DMS 273 treated with DMSO at 0.1 percent for 48 hours (cell line): ENCODE measurements at regions not wholly inside any gene's neighbourhood (a gene's known extent, or its start where the extent isn't known, plus 50 kb on each side); places are given as distances from the start of the nearest gene placed in this dataset.

Experiments
- DNase-seq: peaks from one replicate; lab custom pipeline; 2025; lab: John Stamatoyannopoulos, UW

DNA sequence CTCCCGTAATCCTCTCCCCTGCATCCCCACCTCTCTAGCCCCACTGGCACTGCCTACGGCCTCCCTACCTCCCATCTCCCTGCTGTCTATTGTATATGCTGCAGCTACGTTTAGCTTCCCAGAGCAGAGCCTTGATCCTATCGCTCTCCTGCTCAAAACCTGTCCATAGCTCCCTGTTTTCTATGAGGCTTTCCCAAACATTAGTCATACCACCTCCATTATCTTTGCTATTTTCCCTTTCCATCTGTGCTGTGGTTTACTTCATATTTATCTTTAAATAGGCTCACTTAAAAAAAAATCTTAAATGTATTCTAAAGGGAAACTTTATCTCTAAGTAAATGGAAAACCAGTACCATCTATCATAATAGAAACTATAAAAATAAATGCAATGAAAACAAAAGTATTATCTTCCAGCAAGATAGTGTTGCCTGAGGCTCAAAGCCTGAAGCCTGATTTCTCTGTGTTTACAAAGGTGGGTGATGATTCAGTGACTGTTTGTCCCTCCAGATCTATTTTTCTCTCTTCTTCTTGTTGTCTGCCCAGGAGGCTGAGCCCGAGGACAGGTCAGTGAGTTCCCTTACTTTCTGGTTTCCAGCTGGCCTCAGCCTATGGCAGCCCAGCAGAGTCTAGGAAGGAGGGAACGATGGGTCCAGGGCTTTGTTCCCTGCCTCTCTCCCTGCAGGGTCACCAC is 397.1 kb upstream of the CFAP20DC start:
- DNase-seq: no peak

DNA sequence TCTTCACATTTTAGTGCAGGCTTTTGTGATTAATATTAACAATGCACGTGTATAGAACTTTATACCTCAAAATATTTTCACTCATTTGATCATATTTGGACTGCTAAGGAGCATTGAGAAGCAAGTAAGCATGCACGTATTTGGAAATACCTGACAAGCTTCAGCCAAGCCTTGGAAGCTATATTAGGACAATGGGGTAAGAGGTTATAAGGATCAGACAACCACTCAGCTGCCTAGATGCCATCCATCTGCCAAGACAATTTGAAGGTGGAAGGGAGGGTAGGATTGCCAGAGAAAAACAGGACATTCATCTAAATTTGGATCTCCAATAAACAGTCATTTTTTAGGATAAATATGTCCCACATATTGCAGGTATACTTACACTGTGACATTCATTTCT is 394.9 kb upstream of the CFAP20DC start:
- DNase-seq: no peak

DNA sequence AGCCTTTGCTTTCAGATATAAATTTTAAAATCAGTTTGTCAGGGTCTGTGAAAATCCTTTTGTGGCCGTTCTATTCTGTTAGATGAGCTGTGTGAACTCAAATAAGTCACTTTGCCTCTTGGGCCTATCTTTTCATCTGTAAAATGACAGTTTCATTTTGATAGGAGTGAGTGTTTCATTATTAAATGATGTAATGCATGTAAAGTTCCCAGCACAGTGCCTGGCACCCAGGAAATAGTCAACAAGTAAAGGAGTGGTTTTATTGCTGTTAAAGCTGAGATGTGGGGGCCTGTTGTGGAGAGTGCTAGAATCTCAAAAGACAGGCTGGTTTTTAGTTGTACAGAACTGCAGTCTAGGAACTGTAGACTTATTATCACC is 394.5 kb upstream of the CFAP20DC start:
- no peak for DNase-seq

DNA sequence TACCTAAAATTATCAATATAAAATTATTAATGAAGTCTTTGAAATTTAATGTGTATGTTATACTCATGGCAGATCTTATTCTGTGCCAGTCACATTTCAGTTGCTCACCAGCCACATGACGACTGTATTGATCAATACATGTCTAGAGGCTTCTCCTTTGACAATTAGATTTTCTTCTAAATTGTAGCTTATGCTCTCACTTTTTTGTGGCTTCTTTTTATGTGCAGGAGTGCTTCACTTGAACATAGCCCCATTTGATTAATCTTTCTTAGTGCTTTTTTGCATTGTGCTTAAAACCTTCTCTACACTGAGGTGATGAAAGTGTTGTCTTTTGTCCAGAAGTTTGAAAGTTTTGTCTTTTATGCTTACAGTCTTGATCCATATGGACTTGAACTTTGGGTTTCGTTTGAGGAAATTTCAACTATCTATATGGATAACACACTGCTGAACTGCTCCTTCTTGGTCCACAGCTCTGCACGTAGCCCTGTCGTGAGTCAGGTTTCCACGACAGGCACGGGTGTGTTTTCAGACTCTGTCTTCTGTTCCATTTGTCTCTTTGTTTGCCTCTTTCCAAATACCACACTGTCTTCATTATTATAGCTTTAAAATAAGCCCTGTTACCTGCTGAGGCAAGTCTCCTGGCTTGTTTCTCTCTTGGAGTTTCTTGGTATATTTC is 393.9 kb upstream of the CFAP20DC start:
- DNase-seq: no peak

DNA sequence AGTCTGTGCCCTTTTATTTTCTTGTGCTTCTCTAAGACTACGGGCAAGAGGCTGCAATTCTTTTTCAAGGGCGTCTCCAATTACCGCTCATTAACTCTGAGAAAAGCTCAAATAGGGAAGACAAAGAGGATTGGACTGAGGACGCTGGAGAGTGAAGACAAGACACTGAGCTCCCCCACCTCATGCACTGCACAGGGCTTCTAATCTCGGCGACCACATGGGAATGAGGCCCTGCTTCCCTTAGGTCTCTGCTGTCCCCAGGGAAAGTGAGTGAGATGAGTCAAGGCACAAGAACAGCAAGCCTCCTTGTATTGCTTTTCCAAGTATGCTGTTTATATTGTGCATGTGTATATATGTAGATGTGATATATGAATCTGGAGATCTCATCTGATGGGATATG is 392.2 kb upstream of the CFAP20DC start:
- no peak for DNase-seq

DNA sequence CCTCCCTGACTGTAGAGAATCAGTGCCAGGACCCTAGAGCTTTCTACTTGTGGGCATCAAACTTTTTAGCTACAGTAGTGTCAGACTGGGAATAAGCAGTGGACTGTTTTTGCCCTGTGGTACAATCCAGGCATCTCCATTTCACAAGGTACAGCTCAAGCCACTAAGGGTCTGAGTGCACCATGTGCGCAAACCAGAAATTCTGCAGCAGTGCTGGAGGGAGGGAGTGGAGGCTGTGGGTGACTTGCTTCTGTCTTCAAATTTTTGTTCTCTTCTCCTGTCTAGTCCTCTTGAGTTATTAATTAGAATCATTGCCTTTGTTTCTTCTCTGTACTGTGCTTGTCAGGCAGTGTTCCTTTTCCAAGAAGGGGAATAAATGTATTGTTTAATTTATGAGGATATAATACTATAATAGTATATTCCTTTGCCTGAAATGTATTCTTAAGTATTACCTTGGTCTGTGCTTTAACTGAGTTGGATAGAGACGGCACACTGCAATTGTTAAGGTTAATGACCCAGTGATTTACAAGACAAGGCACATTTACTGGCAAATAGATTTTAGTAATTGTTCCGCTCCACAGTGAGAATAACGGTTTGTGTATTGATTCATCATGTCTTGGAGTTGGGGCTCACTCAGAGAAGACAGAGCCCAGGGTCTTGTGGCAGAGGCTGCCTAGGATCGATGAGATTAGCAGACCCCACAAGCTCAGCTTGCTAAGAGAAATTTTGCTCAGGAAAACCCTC is 390.6 kb upstream of the CFAP20DC start:
- no peak for DNase-seq

- no peak for DNase-seq
Measured at GRCh38 chr3:59438492-59438891, 388.7 kb upstream of the CFAP20DC start.

- no peak for DNase-seq
Measured at GRCh38 chr3:59436164-59436958, 386.5 kb upstream of the CFAP20DC start.

- no peak for DNase-seq
Measured at GRCh38 chr3:59433546-59433945, 383.7 kb upstream of the CFAP20DC start.

GRCh38 chr3:59432665-59433064 is 382.8 kb upstream of the CFAP20DC start:
- no peak for DNase-seq

GRCh38 chr3:59430341-59430740 is 380.5 kb upstream of the CFAP20DC start:
- no peak for DNase-seq

GRCh38 chr3:59429198-59429597 is 379.4 kb upstream of the CFAP20DC start:
- no peak for DNase-seq

DNA sequence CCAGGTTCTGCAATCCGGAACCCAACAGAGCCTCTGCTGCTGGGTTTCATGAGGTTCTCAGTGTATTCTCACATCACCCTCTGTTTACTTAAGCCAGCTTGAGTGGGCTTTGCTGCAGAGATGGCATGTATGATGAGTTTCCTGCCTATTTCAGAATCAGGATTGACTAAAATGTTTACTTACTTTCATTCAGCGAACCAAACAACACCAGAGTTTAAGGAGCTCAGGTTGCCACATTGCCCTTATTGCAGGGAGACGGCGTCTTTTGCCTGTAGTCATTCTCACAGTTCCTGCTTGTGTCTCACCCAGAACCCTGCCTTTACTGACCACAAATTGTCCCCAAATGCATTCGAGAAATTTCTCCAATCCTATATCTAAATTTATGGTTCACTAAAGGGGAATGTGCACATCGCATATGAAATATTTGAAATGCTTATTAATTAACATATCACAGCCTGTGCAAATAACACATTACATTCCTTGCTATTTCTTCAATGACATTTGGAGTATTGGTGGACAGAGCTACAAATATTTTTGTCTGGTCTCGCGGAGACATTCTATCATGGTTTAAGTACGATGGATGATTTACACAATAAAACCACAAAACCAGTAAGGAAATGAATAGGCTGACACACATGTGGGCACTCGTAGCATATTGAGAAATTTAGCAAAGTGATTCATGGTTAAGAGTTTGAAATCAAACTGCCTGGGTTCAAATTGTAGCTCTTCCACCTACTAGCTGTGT is 377.2 kb upstream of the CFAP20DC start:
- no peak for DNase-seq

- DNase-seq: no peak
Measured at GRCh38 chr3:59425942-59426341, 376.1 kb upstream of the CFAP20DC start.

GRCh38 chr3:59425371-59425770 is 375.5 kb upstream of the CFAP20DC start:
- no peak for DNase-seq

DNA sequence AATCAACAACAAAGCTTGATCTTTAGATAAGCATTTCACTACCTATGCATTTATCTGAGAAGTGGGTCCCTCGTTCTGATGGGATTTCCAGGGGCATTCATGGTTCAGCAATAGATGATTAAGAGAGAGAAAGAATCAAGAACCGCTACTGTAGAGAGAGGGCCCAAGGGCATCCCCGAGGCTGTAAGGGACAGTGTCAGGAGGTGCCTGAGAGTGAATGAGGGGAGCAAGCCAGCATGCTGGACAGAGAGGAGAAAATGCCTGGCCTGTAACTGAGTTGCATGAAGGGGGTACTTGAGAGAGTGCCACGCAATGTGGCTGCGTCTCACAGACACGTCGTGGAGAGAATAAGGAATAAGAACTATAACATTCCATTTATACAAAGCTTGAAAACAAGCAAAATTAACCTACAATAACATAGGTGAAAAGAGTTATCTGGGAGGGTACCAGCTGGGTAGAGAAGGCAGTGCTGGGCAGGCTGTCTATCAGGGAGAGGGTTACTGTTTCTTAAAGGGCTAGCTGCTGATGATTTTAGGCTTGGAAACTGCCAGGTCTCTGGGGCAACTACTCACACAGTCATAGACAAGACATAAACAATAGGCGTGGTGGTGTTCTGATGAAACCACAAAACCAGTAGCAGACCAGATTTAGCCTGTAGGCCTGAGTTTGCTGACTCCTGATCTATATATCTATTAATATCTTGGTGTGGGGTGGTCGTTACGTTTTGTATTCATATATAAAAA is 374.6 kb upstream of the CFAP20DC start:
- DNase-seq: no peak

DNA sequence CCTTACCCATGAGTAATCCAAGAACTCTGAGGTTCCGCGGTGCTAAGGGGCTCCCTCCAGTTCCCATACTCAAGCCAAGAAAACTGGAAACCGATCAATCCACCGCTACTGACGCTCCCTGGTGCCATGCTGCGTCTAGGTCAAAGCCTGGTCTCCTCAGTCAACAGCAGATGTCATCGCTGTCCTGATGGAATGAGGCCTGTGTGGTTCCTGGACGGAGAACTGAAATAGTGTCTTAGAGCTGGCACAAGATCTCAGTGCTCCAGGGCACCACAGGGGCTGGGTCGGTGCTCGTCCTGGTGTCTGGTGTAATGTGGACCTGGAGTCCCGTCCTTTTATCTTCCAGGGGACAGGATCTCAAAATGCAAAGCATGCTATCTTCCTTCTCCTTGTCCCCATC is 373.9 kb upstream of the CFAP20DC start:
- DNase-seq: no peak

- no peak for DNase-seq
Measured at GRCh38 chr3:59422312-59422711, 372.5 kb upstream of the CFAP20DC start.

DNA sequence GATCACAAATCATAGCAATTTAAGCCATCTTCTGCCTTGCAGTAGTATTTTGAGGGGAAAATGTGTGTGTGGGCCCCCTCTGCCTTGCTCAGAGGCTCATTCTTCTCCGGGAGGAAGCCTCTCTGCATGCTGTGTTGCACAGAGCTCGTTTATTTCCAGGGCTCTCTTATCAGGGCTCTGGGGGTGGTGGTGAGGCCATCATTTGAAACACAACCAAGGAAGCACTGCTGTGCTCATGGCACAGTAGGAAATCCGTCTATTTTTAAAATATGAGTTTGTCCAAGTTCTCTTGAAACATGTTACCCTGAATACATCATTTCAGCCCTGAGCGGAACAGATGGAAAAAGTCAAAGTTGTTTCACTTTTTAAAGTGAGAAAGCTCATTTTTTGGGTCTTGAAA is 369.0 kb upstream of the CFAP20DC start:
- no peak for DNase-seq

- DNase-seq: no peak
Measured at GRCh38 chr3:59412516-59412915, 362.7 kb upstream of the CFAP20DC start.

GRCh38 chr3:59411694-59412093 is 361.9 kb upstream of the CFAP20DC start:
- DNase-seq: no peak
